ENCODE measurements at regions not wholly inside any gene's neighbourhood (a gene's known extent, or its start where the extent isn't known, plus 50 kb on each side); places are given as distances from the start of the nearest gene placed in this dataset.

- H3K4me3 ChIP-seq (ENCODE audit: low read depth in 1 of 3, low read length in 3 of 3): no peak overlapping the region
- 86 to 90% (median 89%) methylated on average over 3 of the region's 3 CpGs for WGBS, 3 donors
- H3K27ac ChIP-seq (ENCODE audit: low read depth in 1 of 3, low read length in 2 of 3): no peak overlapping the region
- no peaks in the 10 kb centered on the region for H3K27me3 ChIP-seq (ENCODE audit: control insufficient read depth in 3 of 3, insufficient read depth in 3 of 3, low read length in 3 of 3)
- DNase-seq (no peak), FAIRE-seq (no peak)
- H3K4me1 ChIP-seq (ENCODE audit: control insufficient read depth in 3 of 3, insufficient read depth in 2 of 3, low read depth in 1 of 3, low read length in 2 of 3): no peaks in the 10 kb centered on the region
- peaks cover 0 to 3% of the 10 kb centered on the region in 2 donors for H3K9me3 ChIP-seq (ENCODE audit: control insufficient read depth in 2 of 2, insufficient read depth in 1 of 2, low read depth in 1 of 2, low read length in 1 of 2)
- no peaks in the 10 kb centered on the region for H3K36me3 ChIP-seq (ENCODE audit: control insufficient read depth in 3 of 3, insufficient read depth in 2 of 3, low read depth in 1 of 3, low read length in 3 of 3)
Measured at GRCh38 chr7:17085186-17085585, 203.4 kb upstream of the AGR3 start.

GRCh38 chr7:17086403-17086802, 204.6 kb upstream of the AGR3 start:
- Histone ChIP-seq H3K9me3 (ENCODE audit: control insufficient read depth in 2 of 2, insufficient read depth in 1 of 2, low read depth in 1 of 2, low read length in 1 of 2) (peaks cover 0 to 3% of the 10 kb centered on the region in 2 donors), H3K27ac (ENCODE audit: low read depth in 1 of 3, low read length in 2 of 3) (no peak overlapping the region), H3K4me1 (ENCODE audit: control insufficient read depth in 3 of 3, insufficient read depth in 2 of 3, low read depth in 1 of 3, low read length in 2 of 3) (no peaks in the 10 kb centered on the region), H3K4me3 (ENCODE audit: low read depth in 1 of 3, low read length in 3 of 3) (no peak overlapping the region), H3K27me3 (ENCODE audit: control insufficient read depth in 3 of 3, insufficient read depth in 3 of 3, low read length in 3 of 3) (no peaks in the 10 kb centered on the region), H3K36me3 (ENCODE audit: control insufficient read depth in 3 of 3, insufficient read depth in 2 of 3, low read depth in 1 of 3, low read length in 3 of 3) (no peaks in the 10 kb centered on the region)
- 36 to 76% (median 57%) methylated on average over 5 of the region's 5 CpGs for WGBS, 3 donors
- DNase-seq (no peak), FAIRE-seq (no peak)

GRCh38 chr7:17090751-17091150, 207.7 kb upstream of the AHR start:
- no peaks in the 10 kb centered on the region for H3K4me1 ChIP-seq (ENCODE audit: control insufficient read depth in 3 of 3, insufficient read depth in 2 of 3, low read depth in 1 of 3, low read length in 2 of 3)
- no peak overlapping the region for H3K27ac ChIP-seq (ENCODE audit: low read depth in 1 of 3, low read length in 2 of 3)
- H3K9me3 ChIP-seq (ENCODE audit: control insufficient read depth in 2 of 2, insufficient read depth in 1 of 2, low read depth in 1 of 2, low read length in 1 of 2): no peaks in the 10 kb centered on the region
- 90 to 96% (median 92%) methylated on average over 2 of the region's 2 CpGs for WGBS, 3 donors
- FAIRE-seq (no peak), DNase-seq (no peak)
- no peaks in the 10 kb centered on the region for H3K36me3 ChIP-seq (ENCODE audit: control insufficient read depth in 3 of 3, insufficient read depth in 2 of 3, low read depth in 1 of 3, low read length in 3 of 3)
- no peaks in the 10 kb centered on the region for H3K27me3 ChIP-seq (ENCODE audit: control insufficient read depth in 3 of 3, insufficient read depth in 3 of 3, low read length in 3 of 3)
- no peak overlapping the region for H3K4me3 ChIP-seq (ENCODE audit: low read depth in 1 of 3, low read length in 3 of 3)

- Histone ChIP-seq H3K27ac (ENCODE audit: low read depth in 1 of 3, low read length in 2 of 3) (no peak overlapping the region), H3K36me3 (ENCODE audit: control insufficient read depth in 3 of 3, insufficient read depth in 2 of 3, low read depth in 1 of 3, low read length in 3 of 3) (no peaks in the 10 kb centered on the region), H3K9me3 (ENCODE audit: control insufficient read depth in 2 of 2, insufficient read depth in 1 of 2, low read depth in 1 of 2, low read length in 1 of 2) (no peaks in the 10 kb centered on the region), H3K4me1 (ENCODE audit: control insufficient read depth in 3 of 3, insufficient read depth in 2 of 3, low read depth in 1 of 3, low read length in 2 of 3) (peaks cover 0 to 3% (median under 1%) of the 10 kb centered on the region in 3 donors), H3K4me3 (ENCODE audit: low read depth in 1 of 3, low read length in 3 of 3) (no peak overlapping the region), H3K27me3 (ENCODE audit: control insufficient read depth in 3 of 3, insufficient read depth in 3 of 3, low read length in 3 of 3) (no peaks in the 10 kb centered on the region)
- FAIRE-seq (no peak), DNase-seq (no peak)
- 71 to 85% (median 78%) methylated on average over 3 of the region's 3 CpGs for WGBS, 3 donors
Measured at GRCh38 chr7:17093461-17093860, 205.0 kb upstream of the AHR start.

- 83 to 91% (median 87%) methylated on average over 5 of the region's 5 CpGs for WGBS, 3 donors
- no peak for FAIRE-seq
Measured at GRCh38 chr7:17094963-17095574, 203.4 kb upstream of the AHR start.

GRCh38 chr7:17095931-17096330, 202.5 kb upstream of the AHR start:
- H3K36me3 ChIP-seq (ENCODE audit: control insufficient read depth in 3 of 3, insufficient read depth in 2 of 3, low read depth in 1 of 3, low read length in 3 of 3): no peaks in the 10 kb centered on the region
- H3K27ac ChIP-seq (ENCODE audit: low read depth in 1 of 3, low read length in 2 of 3): no peak overlapping the region
- 81 to 89% (median 88%) methylated on average over 2 of the region's 2 CpGs for WGBS, 3 donors
- no peaks in the 10 kb centered on the region for H3K9me3 ChIP-seq (ENCODE audit: control insufficient read depth in 2 of 2, insufficient read depth in 1 of 2, low read depth in 1 of 2, low read length in 1 of 2)
- DNase-seq (no peak), FAIRE-seq (no peak)
- H3K27me3 ChIP-seq (ENCODE audit: control insufficient read depth in 3 of 3, insufficient read depth in 3 of 3, low read length in 3 of 3): no peaks in the 10 kb centered on the region
- H3K4me1 ChIP-seq (ENCODE audit: control insufficient read depth in 3 of 3, insufficient read depth in 2 of 3, low read depth in 1 of 3, low read length in 2 of 3): peaks cover 0 to 8% (median 6%) of the 10 kb centered on the region in 3 donors
- no peak overlapping the region for H3K4me3 ChIP-seq (ENCODE audit: low read depth in 1 of 3, low read length in 3 of 3)

More at GRCh38 chr7:17094963-17095574, 203.4 kb upstream of the AHR start:
- no peak overlapping the region for H3K4me3 ChIP-seq (ENCODE audit: low read depth in 1 of 3, low read length in 3 of 3)
- H3K4me1 ChIP-seq (ENCODE audit: control insufficient read depth in 3 of 3, insufficient read depth in 2 of 3, low read depth in 1 of 3, low read length in 2 of 3): peaks cover 0 to 8% (median 6%) of the 10 kb centered on the region in 3 donors
- no peak overlapping the region for H3K27ac ChIP-seq (ENCODE audit: low read depth in 1 of 3, low read length in 2 of 3)
- no peaks in the 10 kb centered on the region for H3K27me3 ChIP-seq (ENCODE audit: control insufficient read depth in 3 of 3, insufficient read depth in 3 of 3, low read length in 3 of 3)
- H3K9me3 ChIP-seq (ENCODE audit: control insufficient read depth in 2 of 2, insufficient read depth in 1 of 2, low read depth in 1 of 2, low read length in 1 of 2): no peaks in the 10 kb centered on the region
- DNase-seq: no peak
- no peaks in the 10 kb centered on the region for H3K36me3 ChIP-seq (ENCODE audit: control insufficient read depth in 3 of 3, insufficient read depth in 2 of 3, low read depth in 1 of 3, low read length in 3 of 3)

GRCh38 chr7:17097668-17098297, 200.7 kb upstream of the AHR start:
- Histone ChIP-seq H3K4me3 (ENCODE audit: low read depth in 1 of 3, low read length in 3 of 3) (no peak overlapping the region), H3K9me3 (ENCODE audit: control insufficient read depth in 2 of 2, insufficient read depth in 1 of 2, low read depth in 1 of 2, low read length in 1 of 2) (peaks cover 0 to 4% of the 10 kb centered on the region in 2 donors), H3K4me1 (ENCODE audit: control insufficient read depth in 3 of 3, insufficient read depth in 2 of 3, low read depth in 1 of 3, low read length in 2 of 3) (peaks cover 0 to 8% (median 6%) of the 10 kb centered on the region in 3 donors), H3K27ac (ENCODE audit: low read depth in 1 of 3, low read length in 2 of 3) (no peak overlapping the region), H3K36me3 (ENCODE audit: control insufficient read depth in 3 of 3, insufficient read depth in 2 of 3, low read depth in 1 of 3, low read length in 3 of 3) (no peaks in the 10 kb centered on the region), H3K27me3 (ENCODE audit: control insufficient read depth in 3 of 3, insufficient read depth in 3 of 3, low read length in 3 of 3) (no peaks in the 10 kb centered on the region)
- DNase-seq: no peak
- FAIRE-seq: no peak
- 73 to 79% (median 74%) methylated on average over 7 of the region's 7 CpGs for WGBS, 3 donors

GRCh38 chr7:17098515-17098914, 199.9 kb upstream of the AHR start:
- Histone ChIP-seq H3K27ac (ENCODE audit: low read depth in 1 of 3, low read length in 2 of 3) (no peak overlapping the region), H3K9me3 (ENCODE audit: control insufficient read depth in 2 of 2, insufficient read depth in 1 of 2, low read depth in 1 of 2, low read length in 1 of 2) (peaks cover 0 to 4% of the 10 kb centered on the region in 2 donors), H3K4me3 (ENCODE audit: low read depth in 1 of 3, low read length in 3 of 3) (no peak overlapping the region), H3K36me3 (ENCODE audit: control insufficient read depth in 3 of 3, insufficient read depth in 2 of 3, low read depth in 1 of 3, low read length in 3 of 3) (no peaks in the 10 kb centered on the region), H3K27me3 (ENCODE audit: control insufficient read depth in 3 of 3, insufficient read depth in 3 of 3, low read length in 3 of 3) (no peaks in the 10 kb centered on the region), H3K4me1 (ENCODE audit: control insufficient read depth in 3 of 3, insufficient read depth in 2 of 3, low read depth in 1 of 3, low read length in 2 of 3) (peaks cover 0 to 8% (median 6%) of the 10 kb centered on the region in 3 donors)
- FAIRE-seq: no peak
- WGBS, 3 donors: 36 to 55% (median 40%) methylated on average over 1 of the region's 1 CpG
- no peak for DNase-seq

Data from small intestine (tissue), 7 donors.